ENCODE measurements at regions not wholly inside any gene's neighbourhood (a gene's known extent, or its start where the extent isn't known, plus 50 kb on each side); places are given as distances from the start of the nearest gene placed in this dataset.

GRCh38 chr6:139429580-139430145, 55.2 kb upstream of the CITED2 start:
- TF ChIP-seq, protein P1, sequence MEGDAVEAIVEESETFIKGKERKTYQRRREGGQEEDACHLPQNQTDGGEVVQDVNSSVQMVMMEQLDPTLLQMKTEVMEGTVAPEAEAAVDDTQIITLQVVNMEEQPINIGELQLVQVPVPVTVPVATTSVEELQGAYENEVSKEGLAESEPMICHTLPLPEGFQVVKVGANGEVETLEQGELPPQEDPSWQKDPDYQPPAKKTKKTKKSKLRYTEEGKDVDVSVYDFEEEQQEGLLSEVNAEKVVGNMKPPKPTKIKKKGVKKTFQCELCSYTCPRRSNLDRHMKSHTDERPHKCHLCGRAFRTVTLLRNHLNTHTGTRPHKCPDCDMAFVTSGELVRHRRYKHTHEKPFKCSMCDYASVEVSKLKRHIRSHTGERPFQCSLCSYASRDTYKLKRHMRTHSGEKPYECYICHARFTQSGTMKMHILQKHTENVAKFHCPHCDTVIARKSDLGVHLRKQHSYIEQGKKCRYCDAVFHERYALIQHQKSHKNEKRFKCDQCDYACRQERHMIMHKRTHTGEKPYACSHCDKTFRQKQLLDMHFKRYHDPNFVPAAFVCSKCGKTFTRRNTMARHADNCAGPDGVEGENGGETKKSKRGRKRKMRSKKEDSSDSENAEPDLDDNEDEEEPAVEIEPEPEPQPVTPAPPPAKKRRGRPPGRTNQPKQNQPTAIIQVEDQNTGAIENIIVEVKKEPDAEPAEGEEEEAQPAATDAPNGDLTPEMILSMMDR (IDR thresholded peaks at IDR 0.05; ENCODE audit: low read length): no peak
- no peak for TF ChIP-seq EZH2 (IDR thresholded peaks at IDR 0.05; ENCODE audit: borderline replicate concordance, low read length)
- Histone ChIP-seq H3K79me2 (ENCODE audit: insufficient read depth, low read length) (no peaks in the 10 kb centered on the region), H3K4me3 (ENCODE audit: low read depth, low read length, poor library complexity, severe bottlenecking) (no peak overlapping the region), H4K20me1 (ENCODE audit: insufficient read depth, low read length) (no peaks in the 10 kb centered on the region), H3K9ac (ENCODE audit: low read length) (no peak overlapping the region), H3K27me3 (ENCODE audit: insufficient read depth, low read length) (no peaks in the 10 kb centered on the region), H3K9me2 (ENCODE audit: low read depth, low read length) (no peaks in the 10 kb centered on the region), H3K27ac (ENCODE audit: low read depth, low read length, poor library complexity, severe bottlenecking) (no peak overlapping the region), H3K4me1 (ENCODE audit: insufficient read depth, low read length, severe bottlenecking) (no peaks in the 10 kb centered on the region), H3K9me3 (ENCODE audit: low read length) (no peaks in the 10 kb centered on the region), H3F3A (ENCODE audit: insufficient read depth, low read length) (no peaks in the 10 kb centered on the region), H3K4me2 (ENCODE audit: low read length) (no peak overlapping the region), H3K36me3 (ENCODE audit: insufficient read depth, low read length) (no peaks in the 10 kb centered on the region), H2AFZ (ENCODE audit: low read length) (no peak overlapping the region)

- H3K79me2 ChIP-seq (ENCODE audit: insufficient read depth, low read length): no peaks in the 10 kb centered on the region
- H3K27ac ChIP-seq (ENCODE audit: low read depth, low read length, poor library complexity, severe bottlenecking): no peak overlapping the region
- no peak overlapping the region for H3K9ac ChIP-seq (ENCODE audit: low read length)
- H3F3A ChIP-seq (ENCODE audit: insufficient read depth, low read length): no peaks in the 10 kb centered on the region
- no peaks in the 10 kb centered on the region for H3K9me2 ChIP-seq (ENCODE audit: low read depth, low read length)
- H4K20me1 ChIP-seq (ENCODE audit: insufficient read depth, low read length): no peaks in the 10 kb centered on the region
- no peaks in the 10 kb centered on the region for H3K4me1 ChIP-seq (ENCODE audit: insufficient read depth, low read length, severe bottlenecking)
- TF ChIP-seq EZH2 (IDR thresholded peaks at IDR 0.05; ENCODE audit: borderline replicate concordance, low read length): no peak
- TF ChIP-seq, protein P1 (IDR thresholded peaks at IDR 0.05; ENCODE audit: low read length): no peak
- no peak overlapping the region for H3K4me3 ChIP-seq (ENCODE audit: low read depth, low read length, poor library complexity, severe bottlenecking)
- no peaks in the 10 kb centered on the region for H3K27me3 ChIP-seq (ENCODE audit: insufficient read depth, low read length)
- no peaks in the 10 kb centered on the region for H3K9me3 ChIP-seq (ENCODE audit: low read length)
- no peak overlapping the region for H3K4me2 ChIP-seq (ENCODE audit: low read length)
- H3K36me3 ChIP-seq (ENCODE audit: insufficient read depth, low read length): no peaks in the 10 kb centered on the region
- no peak overlapping the region for H2AFZ ChIP-seq (ENCODE audit: low read length)
Measured at GRCh38 chr6:139427199-139427598, 52.8 kb upstream of the CITED2 start.

- no peaks in the 10 kb centered on the region for H4K20me1 ChIP-seq (ENCODE audit: insufficient read depth, low read length)
- TF ChIP-seq, protein P1 (IDR thresholded peaks at IDR 0.05; ENCODE audit: low read length): no peak
- TF ChIP-seq EZH2 (IDR thresholded peaks at IDR 0.05; ENCODE audit: borderline replicate concordance, low read length): no peak
- H3K79me2 ChIP-seq (ENCODE audit: insufficient read depth, low read length): no peaks in the 10 kb centered on the region
- H3K9ac ChIP-seq (ENCODE audit: low read length): no peak overlapping the region
- no peak overlapping the region for H3K4me2 ChIP-seq (ENCODE audit: low read length)
- no peaks in the 10 kb centered on the region for H3K9me2 ChIP-seq (ENCODE audit: low read depth, low read length)
- H3K4me3 ChIP-seq (ENCODE audit: low read depth, low read length, poor library complexity, severe bottlenecking): no peak overlapping the region
- no peaks in the 10 kb centered on the region for H3K4me1 ChIP-seq (ENCODE audit: insufficient read depth, low read length, severe bottlenecking)
- H2AFZ ChIP-seq (ENCODE audit: low read length): no peak overlapping the region
- no peak overlapping the region for H3K27ac ChIP-seq (ENCODE audit: low read depth, low read length, poor library complexity, severe bottlenecking)
- no peaks in the 10 kb centered on the region for H3K9me3 ChIP-seq (ENCODE audit: low read length)
- no peaks in the 10 kb centered on the region for H3K27me3 ChIP-seq (ENCODE audit: insufficient read depth, low read length)
- H3K36me3 ChIP-seq (ENCODE audit: insufficient read depth, low read length): no peaks in the 10 kb centered on the region
- H3F3A ChIP-seq (ENCODE audit: insufficient read depth, low read length): no peaks in the 10 kb centered on the region
Measured at GRCh38 chr6:139426795-139427194, 52.3 kb upstream of the CITED2 start.
